Astrocyte (in vitro differentiated cells and primary cell): ENCODE measurements at regions not wholly inside any gene's neighbourhood (a gene's known extent, or its start where the extent isn't known, plus 50 kb on each side); places are given as distances from the start of the nearest gene placed in this dataset.

Experiments used
- DNase-seq: peaks from one replicate; pipeline ENCODE4 v3.0.0-alpha.2; 2010; ENCODE audit warnings: low read depth
- FAIRE-seq: peaks from 2 replicates; lab custom pipeline; 2011; peaks lifted over from hg19 to GRCh38; lab: Jason Lieb, UNC
- H2AFZ ChIP-seq: 2 replicates; pipeline ENCODE4 v1.6.0; 2012; ENCODE audit warnings: low read depth, low read length, inconsistent platforms
- H3K27ac ChIP-seq: 2 replicates; pipeline ENCODE4 v1.5.1; 2011; ENCODE audit warnings: low read depth, low read length, inconsistent platforms
- H3K27me3 ChIP-seq: 2 replicates; pipeline ENCODE4 v1.6.0; 2011; ENCODE audit warnings: low read length, inconsistent platforms; ENCODE audit not compliant: insufficient read depth
- H3K36me3 ChIP-seq: 2 replicates; pipeline ENCODE4 v1.5.1; 2011; ENCODE audit warnings: low read length, inconsistent platforms; ENCODE audit not compliant: insufficient read depth
- H3K4me1 ChIP-seq: 2 replicates; pipeline ENCODE4 v1.5.1; 2011; ENCODE audit warnings: low read length, inconsistent platforms; ENCODE audit not compliant: insufficient read depth
- H3K4me2 ChIP-seq: 2 replicates; pipeline ENCODE4 v1.6.0; 2012; ENCODE audit warnings: low read length, inconsistent platforms
- H3K4me3 ChIP-seq: 2 replicates; pipeline ENCODE4 v1.5.1; 2011; ENCODE audit warnings: low read depth, mild to moderate bottlenecking, low read length, inconsistent platforms; ENCODE audit not compliant: insufficient read depth
- H3K79me2 ChIP-seq: 2 replicates; pipeline ENCODE4 v1.6.0; 2012; ENCODE audit warnings: mild to moderate bottlenecking, low read length, inconsistent platforms; ENCODE audit not compliant: insufficient read depth
- H3K9ac ChIP-seq: 2 replicates; pipeline ENCODE4 v1.6.0; 2012; ENCODE audit warnings: mild to moderate bottlenecking, low read length, inconsistent platforms
- H3K9me3 ChIP-seq: 2 replicates; pipeline ENCODE4 v1.5.1; 2012; ENCODE audit warnings: low read depth, mild to moderate bottlenecking, low read length, inconsistent platforms; ENCODE audit not compliant: insufficient read depth
- H4K20me1 ChIP-seq: 2 replicates; pipeline ENCODE4 v1.6.0; 2012; ENCODE audit warnings: low read length, inconsistent platforms; ENCODE audit not compliant: insufficient read depth
- H3K27ac Mint-ChIP-seq: one replicate; pipeline ENCODE4 v1.8.0; 2021; ENCODE audit warnings: mild to moderate bottlenecking, mixed read lengths; ENCODE audit not compliant: unreplicated experiment
- H3K27me3 Mint-ChIP-seq: one replicate; pipeline ENCODE4 v1.8.0; 2021; ENCODE audit warnings: low read depth, mixed read lengths; ENCODE audit not compliant: unreplicated experiment
- H3K36me3 Mint-ChIP-seq: one replicate; pipeline ENCODE4 v1.8.0; 2021; ENCODE audit warnings: low read depth, mixed read lengths; ENCODE audit not compliant: unreplicated experiment
- H3K4me1 Mint-ChIP-seq: one replicate; pipeline ENCODE4 v1.8.0; 2021; ENCODE audit warnings: low read depth, mixed read lengths; ENCODE audit not compliant: unreplicated experiment
- H3K4me3 Mint-ChIP-seq: one replicate; pipeline ENCODE4 v1.8.0; 2021; ENCODE audit warnings: mild to moderate bottlenecking, moderate library complexity, mixed read lengths; ENCODE audit not compliant: unreplicated experiment
- H3K9me3 Mint-ChIP-seq: one replicate; pipeline ENCODE4 v1.8.0; 2021; ENCODE audit warnings: mild to moderate bottlenecking, mixed read lengths; ENCODE audit not compliant: unreplicated experiment
- EZH2 ChIP-seq: IDR thresholded peaks from 2 replicates; pipeline ENCODE4 v1.6.1; 2012; ENCODE audit warnings: mild to moderate bottlenecking, low read length, inconsistent platforms; ENCODE audit not compliant: insufficient read depth
- TF ChIP-seq, protein P1 (sequence below): IDR thresholded peaks from 2 replicates; pipeline ENCODE4 v1.5.1; 2011; ENCODE audit warnings: low read depth, mild to moderate bottlenecking, inconsistent platforms, low read length, moderate library complexity; ENCODE audit not compliant: insufficient read depth

DNA sequence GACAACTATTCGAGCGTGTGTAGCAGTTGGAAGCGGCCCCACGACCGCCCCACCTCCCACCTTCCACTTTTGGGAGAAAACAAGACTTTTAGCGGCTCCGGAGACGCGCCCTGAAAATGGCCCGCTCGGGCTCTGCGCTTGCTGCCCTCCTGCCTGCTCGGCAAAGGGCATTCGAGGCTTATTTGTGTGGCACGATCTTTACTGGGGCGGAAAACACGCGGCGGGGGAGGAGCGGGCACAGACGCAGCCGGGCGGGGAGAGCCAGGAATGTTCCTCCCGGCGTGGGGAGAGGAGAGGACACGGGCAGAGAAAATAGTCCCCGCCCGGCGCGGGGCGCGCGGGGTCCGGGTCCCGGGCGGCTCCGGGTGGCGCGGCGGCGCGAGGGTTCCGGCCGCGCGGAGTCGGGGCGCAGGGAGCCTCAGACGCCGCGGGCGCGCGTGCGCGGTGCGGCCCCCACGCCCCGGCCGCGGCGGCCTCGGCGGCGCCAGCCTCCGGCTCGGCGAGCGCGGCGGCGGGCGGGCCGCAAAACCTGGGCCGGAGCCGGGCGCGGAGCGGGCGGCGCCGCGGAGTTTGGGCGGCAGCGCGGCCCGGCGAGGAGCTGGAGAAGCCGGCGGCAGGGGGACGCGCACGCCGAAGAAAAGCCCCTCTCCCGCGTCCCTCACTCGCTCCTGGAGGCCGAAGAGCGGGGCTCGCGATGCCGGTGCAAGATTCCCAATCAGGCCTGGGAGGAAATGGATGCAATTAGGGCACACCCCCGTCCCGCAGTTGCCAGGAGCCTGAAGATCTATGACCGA lies 90.0 kb upstream of the ARID1B start:
- Histone ChIP-seq H3K79me2 (no peaks in the 10 kb centered on the region), H3K4me1 (peaks cover 6% of the 10 kb centered on the region), H2AFZ (peak overlapping the region; percentile 91), H3K9ac (peak overlapping the region; percentile 98), H3K27ac (peak overlapping the region; percentile 99), H3K36me3 (no peaks in the 10 kb centered on the region), H3K4me2 (peak overlapping the region; percentile 88), H3K9me3 (no peaks in the 10 kb centered on the region), H4K20me1 (no peaks in the 10 kb centered on the region), H3K4me3 (peak overlapping the region; percentile 69), H3K27me3 (no peaks in the 10 kb centered on the region)
- Mint-ChIP-seq H3K9me3 (no peaks in the 10 kb centered on the region), H3K27ac (peak overlapping the region; percentile 99), H3K36me3 (peaks cover 2% of the 10 kb centered on the region), H3K27me3 (peaks cover 8% of the 10 kb centered on the region), H3K4me3 (peak overlapping the region; percentile 96), H3K4me1 (peaks cover 5% of the 10 kb centered on the region)
- FAIRE-seq = no peak
- DNase-seq = peak; percentile 90
- no peak for TF ChIP-seq EZH2
- TF ChIP-seq, protein P1, sequence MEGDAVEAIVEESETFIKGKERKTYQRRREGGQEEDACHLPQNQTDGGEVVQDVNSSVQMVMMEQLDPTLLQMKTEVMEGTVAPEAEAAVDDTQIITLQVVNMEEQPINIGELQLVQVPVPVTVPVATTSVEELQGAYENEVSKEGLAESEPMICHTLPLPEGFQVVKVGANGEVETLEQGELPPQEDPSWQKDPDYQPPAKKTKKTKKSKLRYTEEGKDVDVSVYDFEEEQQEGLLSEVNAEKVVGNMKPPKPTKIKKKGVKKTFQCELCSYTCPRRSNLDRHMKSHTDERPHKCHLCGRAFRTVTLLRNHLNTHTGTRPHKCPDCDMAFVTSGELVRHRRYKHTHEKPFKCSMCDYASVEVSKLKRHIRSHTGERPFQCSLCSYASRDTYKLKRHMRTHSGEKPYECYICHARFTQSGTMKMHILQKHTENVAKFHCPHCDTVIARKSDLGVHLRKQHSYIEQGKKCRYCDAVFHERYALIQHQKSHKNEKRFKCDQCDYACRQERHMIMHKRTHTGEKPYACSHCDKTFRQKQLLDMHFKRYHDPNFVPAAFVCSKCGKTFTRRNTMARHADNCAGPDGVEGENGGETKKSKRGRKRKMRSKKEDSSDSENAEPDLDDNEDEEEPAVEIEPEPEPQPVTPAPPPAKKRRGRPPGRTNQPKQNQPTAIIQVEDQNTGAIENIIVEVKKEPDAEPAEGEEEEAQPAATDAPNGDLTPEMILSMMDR = no peak

DNA sequence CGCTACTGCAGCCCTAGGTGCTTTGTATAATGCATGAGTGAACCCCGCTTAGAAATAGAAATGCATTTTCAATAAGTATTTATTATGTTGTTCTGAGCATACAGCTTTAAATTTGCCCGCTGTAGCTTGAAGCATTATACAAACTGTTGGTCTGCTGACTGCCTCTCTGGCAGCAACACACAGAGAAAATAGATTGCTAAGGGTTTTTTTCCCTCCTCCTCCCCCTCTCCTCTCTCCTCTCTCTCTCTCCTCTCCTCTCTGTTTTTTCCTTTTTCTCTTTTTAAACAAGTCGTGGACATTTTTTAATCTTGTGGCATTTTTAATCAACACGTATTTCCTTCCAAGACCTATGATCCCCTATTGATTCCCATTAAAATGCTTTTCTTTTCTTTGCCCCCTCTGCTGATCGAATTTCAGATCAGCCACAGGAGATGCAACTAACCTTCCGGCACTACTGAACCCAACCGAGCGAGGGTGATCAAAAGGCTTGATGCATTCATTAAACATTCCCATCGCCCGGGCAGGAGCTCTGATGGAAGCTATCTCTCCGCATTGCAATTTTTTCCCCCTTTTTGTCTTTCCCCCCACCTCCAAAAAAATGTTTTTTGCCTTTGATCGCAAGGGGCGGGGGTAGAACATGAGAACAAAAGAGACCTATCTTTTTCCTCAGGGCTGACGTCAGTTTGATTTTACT lies 90.7 kb upstream of the ARID1B start:
- Mint-ChIP-seq H3K27me3 (peaks cover 8% of the 10 kb centered on the region), H3K27ac (peak overlapping the region; percentile 99), H3K4me3 (peak overlapping the region; percentile 96), H3K9me3 (no peaks in the 10 kb centered on the region), H3K36me3 (peaks cover 2% of the 10 kb centered on the region), H3K4me1 (peaks cover 5% of the 10 kb centered on the region)
- DNase-seq = peak; percentile 87
- Histone ChIP-seq H3K36me3 (no peaks in the 10 kb centered on the region), H3K9ac (peak overlapping the region; percentile 98), H4K20me1 (no peaks in the 10 kb centered on the region), H3K4me3 (peak overlapping the region; percentile 69), H3K4me1 (peaks cover 6% of the 10 kb centered on the region), H2AFZ (peak overlapping the region; percentile 31), H3K27ac (peak overlapping the region; percentile 99), H3K9me3 (no peaks in the 10 kb centered on the region), H3K4me2 (peak overlapping the region; percentile 83), H3K27me3 (no peaks in the 10 kb centered on the region), H3K79me2 (no peaks in the 10 kb centered on the region)
- TF ChIP-seq, protein P1 = peak; percentile 27
- TF ChIP-seq EZH2 = no peak
- FAIRE-seq = no peak
